Panc1 (cell line): ENCODE measurements at regions not wholly inside any gene's neighbourhood (a gene's known extent, or its start where the extent isn't known, plus 50 kb on each side); places are given as distances from the start of the nearest gene placed in this dataset.

Experiments
- ATAC-seq: fragments of 200-7000 bp; cut with Tn5 transposase; 2 replicates; pipeline ENCODE4 v1.9.1; 2020; ENCODE audit warnings: mild to moderate bottlenecking, moderate library complexity
- BruUV-seq: library from RNA; stranded (reverse); fragments of 400-500 nt; replicated peaks from 2 replicates; lab custom pipeline; 2021; lab: Mats Ljungman, UMichigan
- CTCF ChIA-PET: fragments of 300-600 bp; sonication (Branson Sonifier 250); formaldehyde crosslinking; loops from one replicate; lab custom pipeline; 2022; ENCODE audit warnings: antibody characterized with exemption; lab: Charles Lee
- POLR2A ChIA-PET: fragments of 300-600 bp; sonication (Branson Sonifier 250); formaldehyde crosslinking; loops from one replicate; lab custom pipeline; 2022; ENCODE audit warnings: antibody characterized with exemption; lab: Charles Lee
- DNase-seq: peaks from one replicate; pipeline ENCODE4 v3.0.0-alpha.2; 2010; ENCODE audit warnings: low read depth, low spot score
- H3K27ac ChIP-seq: 2 replicates; pipeline ENCODE4 v1.5.1; 2011; ENCODE audit warnings: mild to moderate bottlenecking, low read length, inconsistent platforms
- H3K27me3 ChIP-seq: fragments of 200-500 bp; sonication (Bioruptor generic); 2 replicates; pipeline ENCODE4 v1.6.0; 2014; ENCODE audit warnings: low read length, inconsistent platforms; ENCODE audit not compliant: control insufficient read depth, insufficient read depth
- H3K36me3 ChIP-seq: fragments of 200-500 bp; sonication (Bioruptor generic); 2 replicates; pipeline ENCODE4 v1.5.1; 2014; ENCODE audit warnings: inconsistent platforms, mild to moderate bottlenecking, low read length, moderate library complexity; ENCODE audit not compliant: control insufficient read depth, insufficient read depth
- H3K4me1 ChIP-seq: 2 replicates; pipeline ENCODE4 v1.5.1; 2011; ENCODE audit warnings: inconsistent platforms, mild to moderate bottlenecking, low read length, moderate library complexity; ENCODE audit not compliant: control insufficient read depth, insufficient read depth
- H3K4me3 ChIP-seq, 2 experiments: 2 replicates each; pipeline ENCODE4 v1.5.1; 2011 to 2012; ENCODE audit warnings: low read depth in 2 of 2, low read length in 2 of 2, mild to moderate bottlenecking in 2 of 2, inconsistent platforms in 1 of 2, moderate library complexity in 1 of 2
- H3K9me3 ChIP-seq: fragments of 200-500 bp; sonication (Bioruptor generic); 2 replicates; pipeline ENCODE4 v1.5.1; 2014; ENCODE audit warnings: low read depth, mild to moderate bottlenecking, inconsistent platforms, low read length, moderate library complexity; ENCODE audit not compliant: control insufficient read depth, insufficient read depth
- POLR2AphosphoS5 ChIP-seq: IDR thresholded peaks from 2 replicates; pipeline ENCODE4 v1.6.1; 2012; ENCODE audit warnings: mild to moderate bottlenecking, low read depth, low read length, moderate library complexity
- SIN3A ChIP-seq: IDR thresholded peaks from 2 replicates; pipeline ENCODE4 v1.6.1; 2012; ENCODE audit warnings: low read depth, mild to moderate bottlenecking, low read length, moderate library complexity, borderline replicate concordance; ENCODE audit not compliant: insufficient read depth
- TCF7L2 ChIP-seq: IDR thresholded peaks from 2 replicates; pipeline ENCODE4 v1.6.1; 2011; ENCODE audit warnings: mild to moderate bottlenecking, low read depth, low read length, inconsistent platforms
- in situ Hi-C: cut with HindIII; loops from 2 replicates; pipeline ENCODE4 v1.10.0; 2016; ENCODE audit warnings: low sequenced_read_pairs, low pct_unique_long_range_greater_than_20kb
- intact Hi-C: fragments of 100-400 bp; cut with micrococcal nuclease; formaldehyde crosslinking; loops from one replicate; pipeline ENCODE4 v1.10.0; 2022; ENCODE audit not compliant: unreplicated experiment
- TF ChIP-seq, protein P1 (sequence below): fragments of 450-650 bp; IDR thresholded peaks from 2 replicates; pipeline ENCODE4 v1.5.1; 2017; ENCODE audit warnings: mild to moderate bottlenecking
- TF ChIP-seq, protein P2 (sequence below), 2 experiments: IDR thresholded peaks; 2 replicates each; pipeline ENCODE4 v1.6.1; 2011 to 2012; ENCODE audit warnings: low read depth in 2 of 2, control low read depth in 1 of 2, low read length in 1 of 2, mild to moderate bottlenecking in 1 of 2, moderate library complexity in 1 of 2; ENCODE audit not compliant: insufficient read depth in 1 of 2

DNA sequence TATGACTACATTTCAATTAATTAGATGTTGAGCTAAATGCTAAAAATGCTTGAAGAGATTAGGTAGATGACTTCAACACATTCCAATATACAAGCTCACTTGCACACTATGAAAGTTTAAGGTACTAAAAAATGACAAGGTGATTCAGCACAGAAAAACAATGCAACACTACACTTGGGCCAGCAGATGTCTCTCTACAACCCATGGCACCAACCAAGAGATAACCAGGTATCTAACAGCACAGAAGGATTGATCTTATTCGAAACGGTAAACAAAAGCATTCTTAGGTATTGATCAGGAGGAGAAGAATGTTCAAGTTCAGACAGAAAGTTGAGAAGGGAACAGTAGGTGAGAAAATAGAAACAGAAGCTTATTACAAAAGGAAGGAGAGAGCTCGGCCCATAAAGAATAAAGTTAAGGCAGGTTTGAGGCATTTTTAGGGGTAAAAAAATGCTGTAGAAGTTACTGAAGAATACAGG, 248.2 kb upstream of the KLF14 start:
- no peaks in the 10 kb centered on the region for H3K9me3 ChIP-seq
- no peak overlapping the region for H3K4me3 ChIP-seq
- ATAC-seq (peak; percentile 88), DNase-seq (no peak)
- TF ChIP-seq, protein P1, sequence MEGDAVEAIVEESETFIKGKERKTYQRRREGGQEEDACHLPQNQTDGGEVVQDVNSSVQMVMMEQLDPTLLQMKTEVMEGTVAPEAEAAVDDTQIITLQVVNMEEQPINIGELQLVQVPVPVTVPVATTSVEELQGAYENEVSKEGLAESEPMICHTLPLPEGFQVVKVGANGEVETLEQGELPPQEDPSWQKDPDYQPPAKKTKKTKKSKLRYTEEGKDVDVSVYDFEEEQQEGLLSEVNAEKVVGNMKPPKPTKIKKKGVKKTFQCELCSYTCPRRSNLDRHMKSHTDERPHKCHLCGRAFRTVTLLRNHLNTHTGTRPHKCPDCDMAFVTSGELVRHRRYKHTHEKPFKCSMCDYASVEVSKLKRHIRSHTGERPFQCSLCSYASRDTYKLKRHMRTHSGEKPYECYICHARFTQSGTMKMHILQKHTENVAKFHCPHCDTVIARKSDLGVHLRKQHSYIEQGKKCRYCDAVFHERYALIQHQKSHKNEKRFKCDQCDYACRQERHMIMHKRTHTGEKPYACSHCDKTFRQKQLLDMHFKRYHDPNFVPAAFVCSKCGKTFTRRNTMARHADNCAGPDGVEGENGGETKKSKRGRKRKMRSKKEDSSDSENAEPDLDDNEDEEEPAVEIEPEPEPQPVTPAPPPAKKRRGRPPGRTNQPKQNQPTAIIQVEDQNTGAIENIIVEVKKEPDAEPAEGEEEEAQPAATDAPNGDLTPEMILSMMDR = peak; percentile 81; the same call in 1 of the 2 replicates
- no peak for TF ChIP-seq TCF7L2
- BruUV-seq = no TSS peak
- no peak overlapping the region for H3K27ac ChIP-seq
- intact Hi-C loops = no loop called here
- 0 out of 2 replicates have a peak, but pooled peaks cover 2% of the 10 kb centered on the region for H3K36me3 ChIP-seq
- CTCF ChIA-PET = interaction anchor here (0.6 to 1.3 kb wide), 8 partner anchors 18 to 78 kb away, joined by 3 to 6 read pairs (median 3); no protein-coding TSS in a partner anchor
- no peaks in the 10 kb centered on the region for H3K27me3 ChIP-seq
- no peaks in the 10 kb centered on the region; the same call in 1 of the 2 replicates for H3K4me1 ChIP-seq
- POLR2A ChIA-PET = interaction anchor here (0.7 kb wide), 1 partner anchor 22 kb away, joined by 4 read pairs; no protein-coding TSS in a partner anchor
- in situ Hi-C loops = no loop called here

DNA sequence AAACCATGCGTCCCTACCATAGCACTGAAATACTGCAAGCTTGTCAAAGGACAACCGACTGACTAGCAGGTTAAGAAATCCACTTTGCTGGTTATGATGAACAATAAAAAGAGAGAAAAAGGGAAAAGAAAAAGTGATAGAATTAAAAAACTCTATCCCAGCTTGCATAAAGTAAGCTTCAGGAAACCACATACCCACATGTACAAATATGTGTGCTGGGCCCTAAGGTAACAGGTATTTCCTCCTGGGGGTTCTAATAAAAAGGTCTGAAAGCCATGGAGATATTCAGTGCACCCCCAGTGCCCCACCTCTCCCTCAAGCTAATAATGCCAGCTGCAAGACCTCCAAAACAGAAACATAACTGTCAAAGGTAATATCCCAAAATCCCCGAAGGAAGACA, 248.6 kb upstream of the KLF14 start:
- Histone ChIP-seq H3K27me3 (no peaks in the 10 kb centered on the region), H3K9me3 (no peaks in the 10 kb centered on the region), H3K36me3 (0 out of 2 replicates have a peak, but pooled peaks cover 2% of the 10 kb centered on the region), H3K4me3 (no peak overlapping the region), H3K27ac (no peak overlapping the region), H3K4me1 (no peaks in the 10 kb centered on the region; the same call in 1 of the 2 replicates)
- ChIA-PET CTCF (interaction anchor here (0.7 to 1.3 kb wide), 6 partner anchors 22 to 78 kb away, joined by 3 to 6 read pairs (median 4); no protein-coding TSS in a partner anchor), POLR2A (interaction anchor here (0.7 kb wide), 1 partner anchor 22 kb away, joined by 4 read pairs; no protein-coding TSS in a partner anchor)
- no peak for TF ChIP-seq POLR2AphosphoS5
- TF ChIP-seq, protein P1 = no peak
- no peak for TF ChIP-seq TCF7L2
- no peak for TF ChIP-seq SIN3A
- TF ChIP-seq, protein P2, sequence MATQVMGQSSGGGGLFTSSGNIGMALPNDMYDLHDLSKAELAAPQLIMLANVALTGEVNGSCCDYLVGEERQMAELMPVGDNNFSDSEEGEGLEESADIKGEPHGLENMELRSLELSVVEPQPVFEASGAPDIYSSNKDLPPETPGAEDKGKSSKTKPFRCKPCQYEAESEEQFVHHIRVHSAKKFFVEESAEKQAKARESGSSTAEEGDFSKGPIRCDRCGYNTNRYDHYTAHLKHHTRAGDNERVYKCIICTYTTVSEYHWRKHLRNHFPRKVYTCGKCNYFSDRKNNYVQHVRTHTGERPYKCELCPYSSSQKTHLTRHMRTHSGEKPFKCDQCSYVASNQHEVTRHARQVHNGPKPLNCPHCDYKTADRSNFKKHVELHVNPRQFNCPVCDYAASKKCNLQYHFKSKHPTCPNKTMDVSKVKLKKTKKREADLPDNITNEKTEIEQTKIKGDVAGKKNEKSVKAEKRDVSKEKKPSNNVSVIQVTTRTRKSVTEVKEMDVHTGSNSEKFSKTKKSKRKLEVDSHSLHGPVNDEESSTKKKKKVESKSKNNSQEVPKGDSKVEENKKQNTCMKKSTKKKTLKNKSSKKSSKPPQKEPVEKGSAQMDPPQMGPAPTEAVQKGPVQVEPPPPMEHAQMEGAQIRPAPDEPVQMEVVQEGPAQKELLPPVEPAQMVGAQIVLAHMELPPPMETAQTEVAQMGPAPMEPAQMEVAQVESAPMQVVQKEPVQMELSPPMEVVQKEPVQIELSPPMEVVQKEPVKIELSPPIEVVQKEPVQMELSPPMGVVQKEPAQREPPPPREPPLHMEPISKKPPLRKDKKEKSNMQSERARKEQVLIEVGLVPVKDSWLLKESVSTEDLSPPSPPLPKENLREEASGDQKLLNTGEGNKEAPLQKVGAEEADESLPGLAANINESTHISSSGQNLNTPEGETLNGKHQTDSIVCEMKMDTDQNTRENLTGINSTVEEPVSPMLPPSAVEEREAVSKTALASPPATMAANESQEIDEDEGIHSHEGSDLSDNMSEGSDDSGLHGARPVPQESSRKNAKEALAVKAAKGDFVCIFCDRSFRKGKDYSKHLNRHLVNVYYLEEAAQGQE (IDR thresholded peaks at IDR 0.05; ENCODE audit: insufficient read depth in 1 of 2, low read depth in 2 of 2, low read length in 1 of 2) = no peak
- in situ Hi-C loops = no loop called here
- intact Hi-C loops = no loop called here
- BruUV-seq = no TSS peak
- ATAC-seq = no peak
- DNase-seq = no peak
